Activated CD4-positive, CD25-positive, alpha-beta regulatory T cell treated with anti-CD3 and anti-CD28 coated beads, Interleukin-2, amount 50 U/mL, for 24 hours (primary cell): ENCODE measurements at regions not wholly inside any gene's neighbourhood (a gene's known extent, or its start where the extent isn't known, plus 50 kb on each side); places are given as distances from the start of the nearest gene placed in this dataset.
"Not testable (repeated sequence)": the region's sequence is repeated elsewhere in the genome, so short reads cannot be mapped to it uniquely, and the experiment has no call there.

Experiments
- ATAC-seq, 2 donors: fragments of 150-1000 bp; cut with Tn5 transposase; one replicate each; pipeline ENCODE4 v1.10.0; 2021; ENCODE audit warnings: mild to moderate bottlenecking in 1 of 2, moderate library complexity in 1 of 2

- no peak for ATAC-seq
Measured at GRCh38 chr13:89382981-89383380, 1711.8 kb downstream of the SLITRK5 start.

- ATAC-seq: no peak
Measured at GRCh38 chr13:89383891-89384290, 1712.7 kb downstream of the SLITRK5 start.

DNA sequence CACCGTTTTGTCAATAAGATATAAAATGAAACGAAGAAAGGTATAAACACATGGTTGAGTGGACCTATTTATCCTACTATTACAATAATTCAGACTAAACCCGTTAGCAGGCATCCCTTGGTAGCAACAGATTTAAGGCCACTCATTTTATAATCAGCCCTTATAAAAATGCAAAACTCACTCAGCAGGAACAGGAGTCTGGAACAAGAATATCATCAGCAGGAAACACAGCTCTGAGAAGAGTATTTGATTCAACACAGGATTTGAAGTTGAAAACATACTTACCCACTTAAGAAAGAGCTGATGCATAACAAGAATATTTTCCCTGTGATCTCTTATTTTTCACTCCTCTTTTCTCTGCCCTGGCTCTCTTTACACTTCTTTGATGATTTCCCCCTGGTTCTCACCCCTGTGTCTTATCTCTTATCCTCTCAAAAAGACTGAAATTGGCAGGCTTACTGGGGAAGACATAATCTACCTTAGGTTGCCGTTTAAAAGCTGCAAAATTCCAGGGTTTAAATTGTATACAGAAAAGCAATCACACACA, 1722.7 kb downstream of the SLITRK5 start:
- ATAC-seq: no peak

DNA sequence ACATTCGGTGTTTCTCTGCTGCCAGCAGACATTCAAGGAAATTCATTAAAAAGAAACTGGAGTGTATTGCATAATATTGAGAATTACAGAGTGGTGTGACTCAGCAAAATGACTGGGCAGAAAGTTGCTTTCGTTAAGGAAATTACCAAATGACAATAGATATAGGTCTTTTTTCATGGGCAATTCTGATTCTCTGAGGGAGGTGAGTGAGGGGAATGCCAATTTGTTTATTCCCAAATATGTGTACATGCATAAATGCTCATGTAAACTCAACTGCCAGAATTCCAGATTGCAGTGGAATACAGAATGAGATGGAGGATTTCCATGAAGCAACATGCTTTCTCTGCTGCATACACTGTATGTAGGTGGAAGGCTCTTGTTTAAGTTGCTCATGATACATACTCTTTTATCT, 1730.1 kb downstream of the SLITRK5 start:
- ATAC-seq: no peak

- no peak for ATAC-seq
Measured at GRCh38 chr13:89402211-89402610, 1731.0 kb downstream of the SLITRK5 start.

GRCh38 chr13:89406096-89406495, 1734.9 kb downstream of the SLITRK5 start:
- not testable (repeated sequence) for ATAC-seq

GRCh38 chr13:89407357-89407756, 1736.2 kb downstream of the SLITRK5 start:
- ATAC-seq: no peak

GRCh38 chr13:89432997-89433396, 1761.8 kb downstream of the SLITRK5 start:
- ATAC-seq: no peak

DNA sequence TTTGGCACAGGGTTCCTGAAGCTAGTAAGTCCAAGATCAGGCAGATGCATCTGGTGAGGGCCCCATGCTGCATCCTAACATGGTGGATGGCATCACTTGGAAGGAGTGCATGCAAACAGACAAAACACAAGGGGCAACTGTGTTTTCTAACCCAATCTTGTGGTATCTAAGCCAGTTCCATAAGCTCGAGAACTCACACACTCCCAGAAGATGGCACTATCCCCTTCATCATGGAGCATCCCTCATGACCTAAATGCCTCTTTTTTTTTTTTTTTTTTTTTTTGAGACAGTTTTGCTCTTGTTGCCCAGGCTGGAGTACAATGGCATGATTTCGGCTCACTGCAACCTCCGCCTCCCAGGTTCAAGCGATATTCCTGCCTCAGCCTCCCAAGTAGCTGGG, 1763.5 kb downstream of the SLITRK5 start:
- ATAC-seq: not testable (repeated sequence)

DNA sequence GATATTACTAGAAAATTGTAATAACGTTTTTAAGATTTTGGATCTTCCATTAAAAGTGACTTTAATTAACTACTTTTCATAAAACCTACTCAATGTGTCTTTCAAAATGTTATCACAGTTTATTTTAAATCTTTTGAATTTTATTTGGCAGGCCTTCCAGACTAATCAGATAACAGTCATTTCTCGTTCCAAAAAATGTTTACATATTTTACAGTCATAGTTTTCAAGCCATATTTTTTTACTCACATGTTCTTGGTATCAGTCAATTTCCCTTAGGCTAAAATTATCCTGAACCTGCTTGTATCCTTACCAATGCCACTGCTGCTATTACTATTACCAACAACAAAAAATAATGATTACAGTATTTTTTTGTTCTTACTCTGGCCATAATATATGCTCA, 1783.5 kb downstream of the SLITRK5 start:
- no peak for ATAC-seq

- no peak for ATAC-seq
Measured at GRCh38 chr13:89455225-89455624, 1784.1 kb downstream of the SLITRK5 start.

GRCh38 chr13:89455741-89456140, 1784.6 kb downstream of the SLITRK5 start:
- ATAC-seq: no peak

DNA sequence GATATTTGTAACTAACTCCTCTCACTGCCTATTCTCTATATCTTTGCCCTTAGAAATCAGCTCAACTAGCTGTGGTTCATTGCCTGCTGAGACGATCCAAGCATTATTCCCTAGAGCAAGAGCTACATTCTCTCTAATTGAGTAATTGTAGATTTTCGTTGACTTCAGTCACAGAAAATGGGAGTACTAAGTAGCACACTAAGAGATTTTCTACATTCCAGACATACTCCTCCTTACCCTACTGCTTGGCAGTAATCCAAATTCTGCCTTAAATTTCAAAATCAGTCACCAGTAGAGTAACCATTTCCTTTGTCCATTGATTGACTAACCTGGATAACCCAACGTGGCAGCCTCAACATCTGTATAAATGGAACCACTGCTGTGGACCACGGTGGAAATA, 1786.8 kb downstream of the SLITRK5 start:
- ATAC-seq: no peak

DNA sequence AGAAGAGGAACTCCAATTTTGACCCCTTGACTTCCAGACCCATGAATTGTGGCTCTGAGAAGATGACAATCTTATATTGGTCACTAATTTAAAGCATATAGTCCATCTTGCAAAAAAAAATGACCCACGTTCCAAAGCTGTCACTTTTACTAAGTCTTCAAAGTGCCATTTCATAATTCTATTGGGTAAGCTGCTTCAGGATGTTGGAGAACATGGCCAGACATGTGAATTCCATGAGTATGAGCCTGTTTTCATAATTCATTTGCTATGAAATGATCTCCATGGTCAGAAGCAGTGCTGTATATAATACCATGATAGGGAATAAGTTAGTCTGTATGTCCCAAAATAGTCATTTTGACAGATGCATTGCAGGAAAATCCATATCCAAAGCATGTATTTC, 1787.3 kb downstream of the SLITRK5 start:
- no peak for ATAC-seq

GRCh38 chr13:89460895-89461294, 1789.7 kb downstream of the SLITRK5 start:
- not testable (repeated sequence) for ATAC-seq

GRCh38 chr13:89465366-89465765, 1794.2 kb downstream of the SLITRK5 start:
- ATAC-seq: no peak

GRCh38 chr13:89468081-89468480, 1796.9 kb downstream of the SLITRK5 start:
- ATAC-seq: no peak

GRCh38 chr13:89470901-89471300, 1799.7 kb downstream of the SLITRK5 start:
- no peak for ATAC-seq

GRCh38 chr13:89474432-89474831, 1803.3 kb downstream of the SLITRK5 start:
- no peak for ATAC-seq

DNA sequence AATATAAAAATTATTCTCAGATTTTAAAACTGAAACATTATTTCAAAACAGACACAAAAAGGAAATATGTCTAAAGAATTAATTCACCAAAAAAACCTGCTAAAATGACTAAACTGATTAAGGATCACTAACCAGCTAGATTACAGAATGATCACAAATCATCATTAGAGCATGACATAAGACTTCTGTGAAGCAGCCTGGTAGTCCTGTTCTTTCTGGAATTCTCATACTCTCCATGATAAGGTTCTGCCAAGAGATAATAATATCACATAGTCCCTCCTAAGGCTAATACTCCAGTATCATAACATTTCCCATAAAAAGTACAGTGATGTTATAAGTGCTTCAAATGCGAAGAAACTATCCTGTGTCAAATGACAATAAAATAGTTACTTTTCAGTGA, 1814.9 kb downstream of the SLITRK5 start:
- no peak for ATAC-seq

- no peak for ATAC-seq
Measured at GRCh38 chr13:89486709-89487108, 1815.5 kb downstream of the SLITRK5 start.

DNA sequence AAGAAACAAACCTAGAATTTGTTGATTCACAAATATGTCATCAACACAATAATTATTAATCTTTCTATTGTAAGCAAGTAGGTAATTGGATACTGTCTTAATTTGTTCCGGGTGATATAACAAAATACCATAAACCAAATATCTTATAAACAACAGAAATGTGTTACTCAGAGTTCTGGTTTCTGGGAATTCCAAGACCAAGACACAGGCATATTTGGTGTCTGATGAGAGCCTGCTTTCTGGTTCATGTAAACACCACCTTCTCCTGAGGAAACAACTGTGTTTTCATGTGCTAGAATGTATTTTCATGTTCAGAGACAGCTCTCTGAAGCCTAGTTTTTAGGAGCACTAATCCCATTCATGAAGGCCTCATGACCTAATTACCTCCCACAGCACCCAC, 1819.5 kb downstream of the SLITRK5 start:
- ATAC-seq: no peak

GRCh38 chr13:89496478-89496877, 1825.3 kb downstream of the SLITRK5 start:
- ATAC-seq: no peak

- no peak for ATAC-seq
Measured at GRCh38 chr13:89497658-89498057, 1826.5 kb downstream of the SLITRK5 start.

GRCh38 chr13:89502286-89502685, 1831.1 kb downstream of the SLITRK5 start:
- no peak for ATAC-seq
